ENCODE measurements at regions not wholly inside any gene's neighbourhood (a gene's known extent, or its start where the extent isn't known, plus 50 kb on each side); places are given as distances from the start of the nearest gene placed in this dataset.
"Not testable (repeated sequence)": the region's sequence is repeated elsewhere in the genome, so short reads cannot be mapped to it uniquely, and the experiment has no call there.

DNA sequence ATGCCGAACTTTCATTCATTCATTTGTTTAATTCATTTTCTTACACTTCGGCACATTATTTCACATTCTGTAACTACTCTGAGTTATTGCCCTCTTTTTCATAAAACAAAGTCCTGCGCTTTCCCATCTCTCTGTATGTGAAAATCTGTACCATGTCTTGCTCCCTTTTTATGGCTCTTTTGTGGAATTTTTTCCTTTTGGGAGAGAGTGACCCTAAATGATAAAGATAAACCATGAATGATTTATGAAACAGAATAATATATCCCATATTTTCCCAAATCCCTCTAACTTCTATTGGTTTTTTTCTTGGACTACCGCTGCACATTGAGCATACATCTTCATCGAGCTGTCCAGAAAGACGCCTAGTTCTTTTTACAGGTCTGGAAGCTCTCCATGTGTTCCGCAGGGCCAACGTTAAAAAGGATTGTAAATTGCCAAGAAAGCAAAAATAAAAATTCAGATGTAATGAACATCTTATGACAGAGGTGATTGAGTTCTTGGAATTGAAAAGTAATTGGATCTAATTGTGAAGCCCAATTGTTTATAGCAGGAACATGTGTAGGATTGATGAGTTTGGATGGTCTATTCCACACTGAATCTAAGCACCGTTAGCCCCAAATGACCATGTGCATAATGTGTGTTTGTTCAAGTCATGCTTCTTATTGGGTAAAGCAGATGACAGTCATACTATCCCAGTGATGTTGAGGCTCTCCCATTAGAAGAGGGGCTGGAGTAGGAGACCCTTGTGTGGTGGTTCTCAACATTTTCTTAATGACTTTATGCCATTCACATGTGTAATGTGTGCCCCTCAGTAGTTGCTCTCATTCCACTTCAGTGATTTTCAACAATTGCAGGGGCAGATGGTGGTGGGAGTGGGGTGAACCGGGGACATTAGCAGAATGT, 378.9 kb downstream of the DLEU7 start:
- no peak for DNase-seq

DNA sequence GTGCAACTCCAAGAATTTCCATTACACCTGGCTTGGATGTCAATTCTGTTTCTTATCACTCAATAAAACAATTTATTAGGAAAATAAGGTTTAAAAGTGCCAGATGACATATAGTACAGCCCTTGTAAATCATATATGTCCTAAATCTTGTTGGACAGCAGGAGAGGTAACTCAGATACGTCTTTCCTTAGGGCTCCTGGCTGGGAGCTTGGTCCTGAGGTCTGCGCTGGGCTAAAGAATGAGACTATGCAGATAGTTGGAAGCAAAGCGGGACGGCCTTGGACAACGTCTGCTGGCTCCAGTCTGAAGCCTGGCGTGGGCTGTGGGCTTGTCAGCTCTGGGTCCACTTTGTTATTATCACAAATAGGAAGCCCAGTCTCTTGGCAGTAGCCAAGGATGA, 377.0 kb downstream of the DLEU7 start:
- DNase-seq = no peak

- no peak for DNase-seq
Measured at GRCh38 chr13:50467156-50468110, 376.1 kb downstream of the DLEU7 start.

DNA sequence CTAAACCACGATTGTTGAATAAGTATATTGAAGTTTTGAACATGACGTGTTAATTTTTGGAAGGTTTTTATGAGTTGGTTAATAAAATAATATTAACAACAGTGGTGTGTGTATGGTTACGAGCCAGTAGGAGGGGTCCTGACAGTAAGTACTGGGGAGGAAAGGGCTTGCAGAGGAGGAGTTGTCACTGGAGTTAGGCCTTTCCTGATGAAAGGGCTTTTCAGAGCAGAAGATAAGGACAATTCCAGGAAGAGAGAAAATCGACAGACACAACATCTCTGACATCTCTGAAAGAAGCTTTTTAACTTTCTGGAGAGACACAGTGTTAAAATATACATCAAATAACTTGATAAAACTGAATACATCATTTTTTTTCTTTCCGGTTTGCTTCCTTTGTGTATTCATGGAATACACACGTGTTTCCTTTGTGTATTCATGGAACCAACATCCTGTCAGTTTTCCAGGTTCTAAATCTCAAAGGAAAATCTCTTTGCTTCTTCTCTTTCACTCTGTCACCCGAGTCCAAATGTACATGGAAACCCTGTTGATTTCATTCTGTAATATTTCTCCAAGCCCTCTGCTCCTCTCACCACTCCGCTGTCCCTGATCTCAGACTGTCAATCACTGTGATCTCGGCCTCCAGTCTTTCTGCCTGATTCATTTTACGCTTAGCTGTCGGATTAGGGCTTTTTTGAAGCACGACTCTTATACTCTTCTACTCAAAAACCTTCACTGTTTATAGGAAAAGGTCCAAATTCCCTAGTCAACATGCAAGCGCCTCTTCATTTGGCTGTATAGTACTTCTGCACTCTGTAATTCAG, 374.4 kb downstream of the DLEU7 start:
- DNase-seq = no peak

DNA sequence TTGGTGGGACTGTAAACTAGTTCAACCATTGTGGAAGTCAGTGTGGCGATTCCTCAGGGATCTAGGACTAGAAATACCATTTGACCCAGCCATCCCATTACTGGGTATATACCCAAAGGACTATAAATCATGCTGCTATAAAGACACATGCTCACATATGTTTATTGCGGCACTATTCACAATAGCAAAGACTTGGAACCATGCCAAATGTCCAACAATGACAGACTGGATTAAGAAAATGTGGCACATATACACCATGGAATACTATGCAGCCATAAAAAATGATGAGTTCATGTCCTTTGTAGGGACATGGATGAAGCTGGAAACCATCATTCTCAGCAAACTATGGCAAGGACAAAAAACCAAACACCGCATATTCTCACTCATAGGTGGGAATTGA, 370.4 kb downstream of the DLEU7 start:
- DNase-seq = not testable (repeated sequence)

- no peak for DNase-seq
Measured at GRCh38 chr13:50474088-50474662, 369.3 kb downstream of the DLEU7 start.

DNA sequence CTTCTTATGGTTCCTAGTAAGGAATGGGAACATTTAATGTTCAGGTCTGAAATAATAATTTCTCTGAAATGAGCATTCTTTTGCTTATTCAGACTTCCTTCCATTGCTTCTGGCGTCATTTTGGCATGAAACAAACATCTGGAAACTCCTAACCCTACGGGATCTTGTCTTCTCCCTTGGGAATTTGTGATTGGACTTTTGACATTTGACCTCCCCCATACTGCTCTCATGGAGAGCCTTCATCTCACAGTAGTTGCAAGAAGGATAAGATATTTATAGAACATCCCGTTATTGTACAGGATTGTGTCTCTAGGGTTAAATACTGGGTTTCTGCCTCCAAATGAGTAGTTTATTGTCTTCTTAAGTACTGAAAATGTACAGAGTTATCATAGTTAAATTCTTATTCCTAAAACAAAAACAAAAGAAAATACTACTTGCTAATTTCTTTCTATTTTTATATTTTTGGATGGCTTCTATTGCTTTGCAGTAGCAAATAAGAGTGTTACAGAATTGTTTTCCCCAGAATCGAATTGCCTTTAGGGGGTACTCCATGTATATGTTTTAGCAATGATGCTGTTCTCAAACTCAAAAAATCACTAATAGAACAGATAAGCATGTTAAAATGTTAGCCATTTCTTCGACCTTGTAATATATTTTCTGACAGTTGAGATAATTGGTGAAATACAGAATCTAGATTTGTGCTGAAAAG, 366.8 kb downstream of the DLEU7 start:
- DNase-seq = no peak

DNA sequence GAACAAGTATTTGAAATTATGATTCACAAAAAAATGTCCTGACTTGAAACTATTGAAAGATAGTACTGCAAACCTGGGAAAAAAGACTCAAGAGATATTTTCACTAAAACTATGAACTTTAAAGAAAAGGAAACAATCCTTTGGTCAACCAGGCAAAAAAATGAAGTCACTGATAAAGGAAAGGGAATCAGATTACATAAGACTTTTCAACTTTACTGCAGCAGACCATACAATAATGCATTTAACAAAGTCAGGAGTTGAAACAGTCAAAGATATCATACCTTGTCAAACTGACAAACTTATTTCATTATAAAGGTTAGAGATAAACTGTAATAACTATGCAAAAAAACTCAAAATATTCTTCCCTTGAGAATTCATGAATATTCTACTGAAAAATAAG, 361.6 kb downstream of the DLEU7 start:
- DNase-seq = no peak

DNA sequence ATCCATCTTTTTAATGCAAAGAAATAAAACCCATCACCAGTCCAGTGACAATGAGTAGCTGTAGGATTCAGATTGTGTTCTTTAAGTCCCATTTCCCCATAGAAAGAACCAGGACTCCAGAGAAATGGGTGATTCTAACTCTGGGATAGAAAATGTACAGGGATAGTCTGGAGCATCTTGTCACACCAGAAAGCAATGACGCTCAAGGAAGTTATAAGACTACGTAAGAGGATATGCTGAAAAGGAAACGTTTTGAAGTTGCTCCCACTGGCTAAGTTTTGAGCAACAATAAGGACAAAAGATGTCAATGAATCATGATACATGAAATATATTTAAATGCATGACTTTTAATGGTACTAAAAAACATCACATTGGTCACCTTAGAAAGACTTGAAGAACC, 360.1 kb downstream of the DLEU7 start:
- DNase-seq = no peak

DNA sequence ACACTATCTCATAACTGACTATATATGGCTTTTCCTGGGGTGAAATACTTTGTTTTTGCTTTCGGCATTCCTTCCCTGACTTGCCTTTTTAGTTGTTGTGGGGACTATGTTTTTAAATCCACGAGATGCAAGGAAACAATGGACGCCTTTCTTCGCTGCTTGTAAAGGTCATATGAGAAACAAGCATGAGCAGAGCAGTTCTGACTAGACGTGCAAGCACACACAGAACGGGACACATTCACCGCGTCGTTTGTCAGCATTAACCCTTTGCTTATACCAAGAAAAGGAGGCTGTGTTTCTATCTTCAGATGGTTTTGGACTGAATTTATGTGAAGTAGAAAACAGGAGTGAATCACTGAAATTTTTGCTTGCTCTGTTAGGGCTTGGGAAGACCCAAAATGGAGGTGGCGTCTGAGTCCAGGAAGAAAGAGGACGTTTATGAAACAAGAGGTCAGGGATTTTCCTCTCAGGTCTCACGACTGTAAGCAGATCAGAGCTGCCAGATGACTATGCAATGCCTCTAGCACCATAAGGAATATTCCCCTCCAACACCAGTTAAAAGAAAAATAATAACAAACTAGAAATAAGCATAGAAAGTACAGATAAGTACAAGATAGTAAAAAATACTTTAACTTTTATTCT, 358.9 kb downstream of the DLEU7 start:
- DNase-seq = no peak

DNA sequence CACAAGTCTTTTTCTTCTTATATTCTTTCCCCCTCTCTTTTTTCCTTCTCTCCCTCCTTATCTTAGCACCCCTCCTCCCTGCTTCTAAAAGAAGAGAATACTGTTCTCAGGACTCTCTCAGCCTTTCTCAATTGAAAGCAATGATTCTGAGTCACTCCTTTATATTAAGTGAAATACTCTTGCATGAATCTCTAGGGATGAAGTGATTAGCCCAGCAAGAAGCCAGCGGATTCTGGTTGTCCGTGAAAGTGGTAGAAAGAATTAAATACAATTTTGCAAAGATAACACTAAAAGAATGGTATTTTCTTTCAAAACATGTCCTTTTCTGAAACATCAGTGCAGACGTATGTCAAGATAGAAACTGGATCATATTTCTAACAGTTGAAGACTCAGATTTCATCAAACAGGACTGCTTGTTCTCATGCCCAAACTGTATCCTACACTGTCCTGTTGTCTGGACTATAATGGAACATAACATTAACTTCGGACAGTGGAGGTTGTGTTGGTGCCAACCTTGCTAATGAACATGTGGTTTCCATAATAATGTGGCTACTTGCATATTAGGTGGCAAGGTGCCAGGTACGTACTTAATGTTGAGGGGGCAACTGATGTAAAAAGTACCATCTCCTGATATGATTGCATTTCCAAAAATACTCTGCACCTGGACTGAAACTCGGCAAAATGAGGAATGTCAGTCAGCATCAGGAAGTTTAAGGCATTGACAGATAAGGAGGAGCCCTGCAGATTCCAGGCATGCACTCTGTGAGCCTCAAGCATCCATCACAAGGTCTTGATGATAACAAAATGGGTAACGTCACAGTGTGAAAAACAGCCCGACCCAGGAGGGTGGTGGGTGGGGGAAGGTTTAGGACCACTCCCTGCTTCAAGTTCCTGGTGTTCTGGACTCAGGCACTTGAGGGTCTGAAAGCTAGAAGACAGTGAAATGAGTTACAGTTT, 357.2 kb downstream of the DLEU7 start:
- DNase-seq = no peak

- no peak for DNase-seq
Measured at GRCh38 chr13:50493683-50494082, 349.8 kb downstream of the DLEU7 start.

DNA sequence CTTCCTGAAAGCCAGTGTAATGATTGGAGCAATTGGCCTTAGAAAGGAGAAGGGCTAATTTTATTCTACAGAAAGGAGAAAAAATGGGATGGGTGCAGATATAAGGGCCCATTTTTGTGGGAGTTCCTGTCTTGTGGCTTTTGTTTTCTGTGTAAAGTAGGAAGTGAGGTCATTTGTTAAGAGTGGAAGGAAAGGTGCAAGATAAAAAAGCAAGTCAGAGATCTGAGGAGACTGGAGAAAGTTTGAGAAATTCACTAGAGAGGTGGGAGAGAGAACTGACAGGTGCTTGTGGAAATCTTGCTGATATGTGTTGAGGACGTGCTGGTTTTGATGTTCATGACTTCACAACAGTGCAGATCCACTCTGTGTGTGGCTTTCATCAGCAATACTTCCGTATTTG, 349.4 kb downstream of the DLEU7 start:
- no peak for DNase-seq

- DNase-seq = not testable (repeated sequence)
Measured at GRCh38 chr13:50503212-50503611, 340.3 kb downstream of the DLEU7 start.

GRCh38 chr13:50509167-50509566, 334.3 kb downstream of the DLEU7 start:
- DNase-seq = no peak

DNA sequence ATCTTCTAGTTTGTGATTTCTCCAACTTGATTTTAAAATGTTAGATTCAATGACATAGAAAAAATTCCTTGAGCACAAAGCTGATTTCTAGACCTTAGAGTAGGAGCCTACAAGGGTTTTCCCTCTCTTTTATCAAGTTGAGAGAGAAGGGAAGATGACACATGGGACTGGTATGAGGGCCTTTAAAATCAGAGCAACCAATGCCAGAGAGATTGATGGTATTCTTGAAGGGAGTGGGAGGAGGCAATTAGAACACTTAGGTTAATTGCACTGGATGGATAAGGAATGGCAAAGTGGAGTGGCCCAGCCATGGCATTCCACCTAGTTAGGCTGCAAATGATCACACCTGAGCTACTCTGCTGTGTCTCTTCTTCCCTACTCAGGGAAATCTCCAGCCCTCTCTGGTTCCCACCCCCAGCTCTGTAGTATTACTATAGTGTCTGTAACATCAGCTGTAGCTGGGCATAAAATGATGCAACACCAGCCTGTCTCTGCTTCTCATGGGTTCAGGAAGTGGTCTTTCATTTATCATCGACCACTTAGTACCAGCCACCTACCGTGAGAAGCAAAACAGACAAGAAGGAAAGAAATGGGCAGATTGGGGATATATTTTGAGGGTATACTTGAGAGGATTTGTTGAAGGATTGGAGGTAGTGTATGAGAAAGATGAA, 333.6 kb downstream of the DLEU7 start:
- DNase-seq = no peak

DNA sequence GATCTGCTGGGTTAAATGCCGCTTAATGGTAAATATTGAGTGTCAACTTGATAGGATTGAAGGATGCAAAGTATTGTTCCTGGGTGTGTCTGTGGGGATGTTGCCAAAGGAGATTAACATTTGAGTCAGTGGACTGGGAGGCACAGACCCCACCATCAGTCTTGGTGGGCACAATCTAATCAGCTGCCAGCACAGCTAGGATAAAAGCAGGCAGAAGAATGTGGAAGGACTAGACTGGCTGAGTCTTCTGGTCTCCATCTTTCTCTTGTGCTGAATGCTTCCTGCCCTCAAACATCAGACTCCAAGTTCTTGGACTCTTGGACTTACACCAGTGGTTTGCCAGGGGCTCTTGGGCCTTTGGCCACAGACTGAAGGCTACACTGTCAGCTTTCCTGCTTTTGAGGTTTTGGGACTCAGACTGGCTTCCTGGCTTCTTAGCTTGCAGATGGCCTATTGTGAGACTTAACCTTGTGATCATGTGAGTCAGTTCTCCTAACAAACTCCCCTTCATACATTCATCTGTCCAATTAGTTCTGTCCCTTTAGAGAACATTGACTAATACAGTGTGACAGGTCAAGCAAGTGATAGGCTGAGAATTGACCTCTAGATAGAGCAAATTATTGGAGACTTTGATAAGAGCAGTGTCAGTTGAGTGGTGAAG, 332.5 kb downstream of the DLEU7 start:
- DNase-seq = not testable (repeated sequence)

GRCh38 chr13:50511877-50512341, 331.6 kb downstream of the DLEU7 start:
- DNase-seq = no peak
